Ishikawa (cell line): ENCODE measurements at regions not wholly inside any gene's neighbourhood (a gene's known extent, or its start where the extent isn't known, plus 50 kb on each side); places are given as distances from the start of the nearest gene placed in this dataset.

Experiments
- REST ChIP-seq: IDR thresholded peaks from 2 replicates; pipeline ENCODE4 v1.6.1; 2012; ENCODE audit warnings: low read depth, mild to moderate bottlenecking
- TAF1 ChIP-seq: IDR thresholded peaks from 2 replicates; pipeline ENCODE4 v1.6.1; 2012; ENCODE audit warnings: low read depth, mild to moderate bottlenecking
- YY1 ChIP-seq: IDR thresholded peaks from 2 replicates; pipeline ENCODE4 v1.6.1; 2012; ENCODE audit warnings: low read depth

GRCh38 chr12:87796961-87797516, 232.2 kb downstream of the C12orf50 start:
- TF ChIP-seq TAF1 (no peak), YY1 (no peak), REST (no peak)
